ENCODE measurements at regions not wholly inside any gene's neighbourhood (a gene's known extent, or its start where the extent isn't known, plus 50 kb on each side); places are given as distances from the start of the nearest gene placed in this dataset.

DNA sequence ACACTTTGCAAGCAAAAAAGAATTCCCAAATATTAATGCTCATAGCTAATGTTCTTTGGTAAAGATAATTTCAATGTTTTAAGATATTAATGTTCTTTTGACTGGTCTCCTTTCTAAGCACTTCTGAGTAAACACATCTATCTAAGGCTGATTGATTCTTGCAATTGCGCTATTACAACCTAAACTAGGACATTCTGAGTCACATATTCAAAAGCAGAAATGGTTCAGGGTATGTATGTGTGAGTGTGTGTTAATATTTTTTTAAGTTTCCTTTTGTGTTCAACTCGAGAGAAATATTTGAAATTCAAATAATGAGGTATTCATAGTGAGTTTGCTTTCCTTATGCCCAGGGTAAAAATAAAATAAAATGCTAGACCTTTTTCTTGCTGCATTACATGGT lies 203.6 kb upstream of the GRIK3 start:
- no peak for TF ChIP-seq POLR2A (IDR thresholded peaks at IDR 0.05; ENCODE audit: low read depth, low read length)
- TF ChIP-seq TAF1 (IDR thresholded peaks at IDR 0.05; ENCODE audit: borderline replicate concordance, low read depth, low read length) = no peak
- TF ChIP-seq POLR2AphosphoS5 (IDR thresholded peaks at IDR 0.05; ENCODE audit: low read depth, low read length) = no peak
